ENCODE measurements at regions not wholly inside any gene's neighbourhood (a gene's known extent, or its start where the extent isn't known, plus 50 kb on each side); places are given as distances from the start of the nearest gene placed in this dataset.

DNA sequence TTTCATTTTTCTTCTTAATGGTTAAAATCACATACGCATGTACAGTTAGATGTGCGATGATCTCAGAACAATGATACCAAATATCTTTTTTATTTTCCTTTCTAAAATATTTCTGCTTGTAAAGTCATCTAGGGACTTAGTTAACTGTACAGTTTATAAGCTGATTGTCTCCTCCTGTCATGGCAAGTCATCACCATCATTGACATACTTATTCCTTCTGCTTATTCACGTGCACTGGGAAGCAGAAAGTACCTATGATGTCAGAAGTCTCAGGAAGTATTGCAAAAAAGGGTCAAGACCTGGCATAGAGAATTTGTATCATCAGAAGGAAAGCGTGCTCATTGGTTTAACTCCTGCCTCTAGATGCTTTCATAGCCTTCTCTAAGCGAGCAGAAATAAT lies 154.2 kb downstream of the DSC3 start:
- DNase-seq (ENCODE audit: low spot score) = no peak
- no peak overlapping the region for H3K4me2 ChIP-seq (ENCODE audit: low read depth, low read length)
- peaks cover 7% of the 10 kb centered on the region; the same call in 1 of the 2 replicates for H3K4me1 ChIP-seq (ENCODE audit: insufficient read depth, low read length)
- POLR2A ChIA-PET = no interaction called here
- TF ChIP-seq, protein P1, sequence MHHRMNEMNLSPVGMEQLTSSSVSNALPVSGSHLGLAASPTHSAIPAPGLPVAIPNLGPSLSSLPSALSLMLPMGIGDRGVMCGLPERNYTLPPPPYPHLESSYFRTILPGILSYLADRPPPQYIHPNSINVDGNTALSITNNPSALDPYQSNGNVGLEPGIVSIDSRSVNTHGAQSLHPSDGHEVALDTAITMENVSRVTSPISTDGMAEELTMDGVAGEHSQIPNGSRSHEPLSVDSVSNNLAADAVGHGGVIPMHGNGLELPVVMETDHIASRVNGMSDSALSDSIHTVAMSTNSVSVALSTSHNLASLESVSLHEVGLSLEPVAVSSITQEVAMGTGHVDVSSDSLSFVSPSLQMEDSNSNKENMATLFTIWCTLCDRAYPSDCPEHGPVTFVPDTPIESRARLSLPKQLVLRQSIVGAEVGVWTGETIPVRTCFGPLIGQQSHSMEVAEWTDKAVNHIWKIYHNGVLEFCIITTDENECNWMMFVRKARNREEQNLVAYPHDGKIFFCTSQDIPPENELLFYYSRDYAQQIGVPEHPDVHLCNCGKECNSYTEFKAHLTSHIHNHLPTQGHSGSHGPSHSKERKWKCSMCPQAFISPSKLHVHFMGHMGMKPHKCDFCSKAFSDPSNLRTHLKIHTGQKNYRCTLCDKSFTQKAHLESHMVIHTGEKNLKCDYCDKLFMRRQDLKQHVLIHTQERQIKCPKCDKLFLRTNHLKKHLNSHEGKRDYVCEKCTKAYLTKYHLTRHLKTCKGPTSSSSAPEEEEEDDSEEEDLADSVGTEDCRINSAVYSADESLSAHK (CRISPR knock-in tag; IDR thresholded peaks at IDR 0.05; ENCODE audit: borderline replicate concordance) = no peak
- TF ChIP-seq, protein P2, sequence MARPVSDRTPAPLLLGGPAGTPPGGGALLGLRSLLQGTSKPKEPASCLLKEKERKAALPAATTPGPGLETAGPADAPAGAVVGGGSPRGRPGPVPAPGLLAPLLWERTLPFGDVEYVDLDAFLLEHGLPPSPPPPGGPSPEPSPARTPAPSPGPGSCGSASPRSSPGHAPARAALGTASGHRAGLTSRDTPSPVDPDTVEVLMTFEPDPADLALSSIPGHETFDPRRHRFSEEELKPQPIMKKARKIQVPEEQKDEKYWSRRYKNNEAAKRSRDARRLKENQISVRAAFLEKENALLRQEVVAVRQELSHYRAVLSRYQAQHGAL (CRISPR knock-in tag; IDR thresholded peaks at IDR 0.05; ENCODE audit: not compliant biosample characterization) = no peak
- TF ChIP-seq ZNF761 (CRISPR knock-in tag; conservative IDR thresholded peaks at IDR 0.05) = no peak
- no peak for TF ChIP-seq EP300 (IDR thresholded peaks at IDR 0.05; ENCODE audit: low read depth in 2 of 2, low read length in 2 of 2)
- no peak for TF ChIP-seq EP300 (CRISPR knock-in tag; IDR thresholded peaks at IDR 0.05; ENCODE audit: borderline replicate concordance)
- no peak for TF ChIP-seq ZNF547 (CRISPR knock-in tag; IDR thresholded peaks at IDR 0.05)
- TF ChIP-seq MLLT10 (CRISPR knock-in tag; IDR thresholded peaks at IDR 0.05) = no peak
- CTCF ChIA-PET (ENCODE audit: low intra/inter-chr PET ratio, low total read pairs) = no interaction called here
- no peak overlapping the region for H3K9ac ChIP-seq (ENCODE audit: insufficient read depth, low read depth, low read length)
- H4K20me1 ChIP-seq (ENCODE audit: insufficient read depth, low read length) = no peaks in the 10 kb centered on the region
- H3K27me3 ChIP-seq (ENCODE audit: control insufficient read depth in 1 of 2, insufficient read depth in 2 of 2, low read length in 2 of 2) = peaks cover 0 to 4% of the 10 kb centered on the region in 2 experiments; a peak in 1 of 5 replicates
- no peak overlapping the region for H2AFZ ChIP-seq (ENCODE audit: low read length)
- no peaks in the 10 kb centered on the region for H3K9me3 ChIP-seq (ENCODE audit: low read length)
- H3K36me3 ChIP-seq (replicated peaks in 1 of 2; ENCODE audit: control insufficient read depth in 1 of 2, insufficient read depth in 2 of 2, low read length in 2 of 2) = no peaks in the 10 kb centered on the region
- ATAC-seq = no peak
- no peak for FAIRE-seq
- 6% methylated on average over 5 of the region's 5 CpGs for WGBS (ENCODE audit: low lambda C conversion rate)
- in situ Hi-C loops (cut with HindIII; ENCODE audit: extremely low pct_ligation_motif_present, low pct_unique_long_range_greater_than_20kb) = no loop called here
- no TSS peak for BruUV-seq (replicated peaks)
- no peak overlapping the region for H3K4me3 ChIP-seq (replicated peaks in 1 of 3; ENCODE audit: insufficient read depth in 1 of 3, low read depth in 2 of 3, low read length in 3 of 3)
- no peak overlapping the region for H3K27ac ChIP-seq (ENCODE audit: extremely low read length, insufficient read depth, low read length)
- intact Hi-C loops (cut with micrococcal nuclease; ENCODE audit: unreplicated experiment) = no loop called here
- no peaks in the 10 kb centered on the region for H3K79me2 ChIP-seq (ENCODE audit: insufficient read depth, low read length)
